Small intestine (tissue), 7 donors: ENCODE measurements at regions not wholly inside any gene's neighbourhood (a gene's known extent, or its start where the extent isn't known, plus 50 kb on each side); places are given as distances from the start of the nearest gene placed in this dataset.
A peak's percentile ranks its signal among the peaks of the same experiment; 100 is the strongest.

Experiments used
- DNase-seq, 2 donors: peaks; one replicate each; pipeline versions ENCODE4 v3.0.0 to v3.0.0-alpha.2; 2013
- FAIRE-seq: peaks from 2 replicates; lab custom pipeline; 2012; peaks lifted over from hg19 to GRCh38; lab: Jason Lieb, UNC
- H3K27ac ChIP-seq, 3 donors: one replicate each; pipeline ENCODE4 v1.5.1; 2013; ENCODE audit warnings: low read length in 2 of 3, mild to moderate bottlenecking in 2 of 3, control low read depth in 1 of 3, inconsistent platforms in 1 of 3, low read depth in 1 of 3, moderate library complexity in 1 of 3
- H3K27me3 ChIP-seq, 3 donors: one replicate each; pipeline ENCODE4 v1.6.1; 2013; ENCODE audit warnings: low read length in 3 of 3, inconsistent platforms in 1 of 3; ENCODE audit not compliant: control insufficient read depth in 3 of 3, insufficient read depth in 3 of 3
- H3K36me3 ChIP-seq, 3 donors: one replicate each; pipeline ENCODE4 v1.6.1; 2013; ENCODE audit warnings: low read length in 3 of 3, inconsistent platforms in 1 of 3, low read depth in 1 of 3, mild to moderate bottlenecking in 1 of 3, moderate library complexity in 1 of 3; ENCODE audit not compliant: control insufficient read depth in 3 of 3, insufficient read depth in 2 of 3
- H3K4me1 ChIP-seq, 3 donors: one replicate each; pipeline ENCODE4 v1.6.1; 2013; ENCODE audit warnings: low read length in 2 of 3, inconsistent platforms in 1 of 3, low read depth in 1 of 3, mild to moderate bottlenecking in 1 of 3, moderate library complexity in 1 of 3; ENCODE audit not compliant: control insufficient read depth in 3 of 3, insufficient read depth in 2 of 3
- H3K4me3 ChIP-seq, 3 donors: one replicate each; pipeline ENCODE4 v1.5.1; 2013; ENCODE audit warnings: low read length in 3 of 3, control low read depth in 1 of 3, inconsistent platforms in 1 of 3, low read depth in 1 of 3, mild to moderate bottlenecking in 1 of 3, moderate library complexity in 1 of 3
- H3K9me3 ChIP-seq, 2 donors: one replicate each; pipeline ENCODE4 v1.6.1; 2013; ENCODE audit warnings: low read depth in 1 of 2, low read length in 1 of 2; ENCODE audit not compliant: control insufficient read depth in 2 of 2, insufficient read depth in 1 of 2
- WGBS, 3 donors: extraction: QIAGEN DNeasy Blood & Tissue Kit; methylation state at CpG; one replicate each; pipeline ENCODE4 v1.1.7; 2013; 5-methylcytosine and 5-hydroxymethylcytosine counted together
- donor health status: healthy with polysubstance abuse.
- donor health status: control.
- donor health status: control.
- donor health status: Bipolar disorder and iron deficiency.
- donor health status: healthy.

GRCh38 chr4:147057611-147058190 is 112.0 kb upstream of the TTC29 start:
- no peaks in the 10 kb centered on the region for H3K4me1 ChIP-seq
- no peak overlapping the region for H3K4me3 ChIP-seq
- no peak overlapping the region for H3K27ac ChIP-seq
- peaks cover 0 to 1% (median 0%) of the 10 kb centered on the region in 3 donors for H3K27me3 ChIP-seq
- 47 to 77% (median 73%) methylated on average over 7 of the region's 7 CpGs for WGBS, 3 donors
- FAIRE-seq = no peak
- no peaks in the 10 kb centered on the region for H3K36me3 ChIP-seq
- no peaks in the 10 kb centered on the region for H3K9me3 ChIP-seq
- DNase-seq = peak; percentile 4 to 5

GRCh38 chr4:147059064-147059731 is 113.5 kb upstream of the TTC29 start:
- H3K27ac ChIP-seq = no peak overlapping the region
- no peak for FAIRE-seq
- no peaks in the 10 kb centered on the region for H3K36me3 ChIP-seq
- no peak for DNase-seq
- WGBS, 3 donors = 68 to 82% (median 80%) methylated on average over 6 of the region's 6 CpGs
- no peaks in the 10 kb centered on the region for H3K9me3 ChIP-seq
- H3K27me3 ChIP-seq = peaks cover 0 to 1% (median 0%) of the 10 kb centered on the region in 3 donors
- H3K4me3 ChIP-seq = no peak overlapping the region
- H3K4me1 ChIP-seq = no peaks in the 10 kb centered on the region

GRCh38 chr4:147060151-147060931 is 114.7 kb upstream of the TTC29 start:
- Histone ChIP-seq H3K4me3 (no peak overlapping the region), H3K27me3 (peaks cover 0 to 1% (median 0%) of the 10 kb centered on the region in 3 donors), H3K4me1 (no peaks in the 10 kb centered on the region), H3K36me3 (no peaks in the 10 kb centered on the region), H3K9me3 (no peaks in the 10 kb centered on the region), H3K27ac (no peak overlapping the region)
- WGBS, 3 donors = 70 to 92% (median 77%) methylated on average over 4 of the region's 4 CpGs
- no peak for DNase-seq
- no peak for FAIRE-seq

- 80 to 81% (median 80%) methylated on average over 5 of the region's 5 CpGs for WGBS, 3 donors
These were observed 119.2 kb upstream of the TTC29 start for GRCh38 chr4:147064856-147065255.

GRCh38 chr4:147068564-147068963 is 122.9 kb upstream of the TTC29 start:
- H3K4me3 ChIP-seq = no peak overlapping the region
- no peaks in the 10 kb centered on the region for H3K36me3 ChIP-seq
- peaks cover 0 to 9% of the 10 kb centered on the region in 2 donors for H3K9me3 ChIP-seq
- no peaks in the 10 kb centered on the region for H3K4me1 ChIP-seq
- WGBS, 3 donors = 74 to 85% (median 77%) methylated on average over 4 of the region's 4 CpGs
- DNase-seq = no peak
- no peak overlapping the region for H3K27ac ChIP-seq
- FAIRE-seq = no peak
- H3K27me3 ChIP-seq = peaks cover 0 to 2% (median 0%) of the 10 kb centered on the region in 3 donors

More at GRCh38 chr4:147064856-147065255, 119.2 kb upstream of the TTC29 start:
- Histone ChIP-seq H3K9me3 (no peaks in the 10 kb centered on the region), H3K4me3 (no peak overlapping the region), H3K27me3 (peaks cover 0 to 1% (median 0%) of the 10 kb centered on the region in 3 donors), H3K36me3 (no peaks in the 10 kb centered on the region), H3K4me1 (no peaks in the 10 kb centered on the region), H3K27ac (no peak overlapping the region)
- DNase-seq = no peak
- no peak for FAIRE-seq

GRCh38 chr4:147071209-147071740 is 125.6 kb upstream of the TTC29 start:
- Histone ChIP-seq H3K27me3 (peaks cover 0 to 2% (median 0%) of the 10 kb centered on the region in 3 donors), H3K27ac (no peak overlapping the region), H3K36me3 (no peaks in the 10 kb centered on the region), H3K4me1 (no peaks in the 10 kb centered on the region), H3K9me3 (peaks cover 0 to 9% of the 10 kb centered on the region in 2 donors), H3K4me3 (no peak overlapping the region)
- FAIRE-seq (no peak), DNase-seq (no peak)
- 83 to 90% (median 86%) methylated on average over 6 of the region's 6 CpGs for WGBS, 3 donors

GRCh38 chr4:147076179-147076578 is 130.5 kb upstream of the TTC29 start:
- Histone ChIP-seq H3K36me3 (no peaks in the 10 kb centered on the region), H3K27me3 (peaks cover 0 to 2% (median 0%) of the 10 kb centered on the region in 3 donors), H3K27ac (no peak overlapping the region), H3K4me1 (no peaks in the 10 kb centered on the region), H3K9me3 (peaks cover 0 to 9% of the 10 kb centered on the region in 2 donors), H3K4me3 (no peak overlapping the region)
- 70 to 84% (median 72%) methylated on average over 2 of the region's 2 CpGs for WGBS, 3 donors
- DNase-seq (peak in 1 of 2 donors; percentile 18), FAIRE-seq (no peak)

- H3K27ac ChIP-seq = no peak overlapping the region
- peaks cover 0 to 2% (median 0%) of the 10 kb centered on the region in 3 donors for H3K27me3 ChIP-seq
- H3K36me3 ChIP-seq = no peaks in the 10 kb centered on the region
- no peak overlapping the region for H3K4me3 ChIP-seq
- H3K9me3 ChIP-seq = peaks cover 0 to 9% of the 10 kb centered on the region in 2 donors
- no peaks in the 10 kb centered on the region for H3K4me1 ChIP-seq
- no peak for FAIRE-seq
- no peak for DNase-seq
These were observed 131.1 kb upstream of the TTC29 start for GRCh38 chr4:147076728-147077127.
